Lung microvascular endothelial cell (primary cell): ENCODE measurements at regions not wholly inside any gene's neighbourhood (a gene's known extent, or its start where the extent isn't known, plus 50 kb on each side); places are given as distances from the start of the nearest gene placed in this dataset.
"Not testable (repeated sequence)": the region's sequence is repeated elsewhere in the genome, so short reads cannot be mapped to it uniquely, and the experiment has no call there.

Source experiments
- DNase-seq, 2 donors: peaks; one replicate each; pipeline versions ENCODE4 v3.0.0 to v3.0.0-alpha.2; 2010; ENCODE audit warnings: low read depth in 2 of 2

GRCh38 chr9:96156171-96156974, 145.6 kb downstream of the HSD17B3 start:
- DNase-seq, result no peak

- no peak for DNase-seq
These were observed 147.9 kb downstream of the HSD17B3 start for GRCh38 chr9:96154081-96154480.

- no peak for DNase-seq
These were observed 149.4 kb downstream of the HSD17B3 start for GRCh38 chr9:96152550-96152949.

GRCh38 chr9:96150324-96151227, 151.4 kb downstream of the HSD17B3 start:
- no peak for DNase-seq

- no peak for DNase-seq
These were observed 152.3 kb downstream of the HSD17B3 start for GRCh38 chr9:96149533-96150280.

GRCh38 chr9:96148634-96149532, 153.1 kb downstream of the HSD17B3 start:
- no peak for DNase-seq

- DNase-seq, result not testable (repeated sequence)
These were observed 154.9 kb downstream of the HSD17B3 start for GRCh38 chr9:96147029-96147428.

- no peak for DNase-seq
These were observed 160.3 kb downstream of the HSD17B3 start for GRCh38 chr9:96141666-96142065.

GRCh38 chr9:96141128-96141474, 160.9 kb downstream of the HSD17B3 start:
- DNase-seq, result no peak

- DNase-seq, result no peak
These were observed 161.5 kb downstream of the HSD17B3 start for GRCh38 chr9:96140296-96141127.

- peak; percentile 23 to 28 for DNase-seq
These were observed 162.2 kb downstream of the HSD17B3 start for GRCh38 chr9:96139592-96140295.

- DNase-seq, result no peak
These were observed 163.4 kb downstream of the HSD17B3 start for GRCh38 chr9:96138616-96139015.

GRCh38 chr9:96137671-96138429, 164.1 kb downstream of the HSD17B3 start:
- no peak for DNase-seq

- peak in 1 of 2 donors; percentile 58 for DNase-seq
These were observed 164.8 kb downstream of the HSD17B3 start for GRCh38 chr9:96136992-96137670.

GRCh38 chr9:96135753-96136290, 166.2 kb downstream of the HSD17B3 start:
- no peak for DNase-seq

GRCh38 chr9:96135076-96135752, 166.8 kb downstream of the HSD17B3 start:
- peak in 1 of 2 donors; percentile 63 for DNase-seq
